LNCaP clone FGC (cell line): ENCODE measurements at regions not wholly inside any gene's neighbourhood (a gene's known extent, or its start where the extent isn't known, plus 50 kb on each side); places are given as distances from the start of the nearest gene placed in this dataset.
"Not testable (repeated sequence)": the region's sequence is repeated elsewhere in the genome, so short reads cannot be mapped to it uniquely, and the experiment has no call there.

Source experiments
- DNase-seq: peaks from one replicate; pipeline ENCODE4 v3.0.0-alpha.2; 2011; ENCODE audit warnings: low read depth
- H3K4me3 ChIP-seq: 2 replicates; pipeline ENCODE4 v1.5.1; 2011; ENCODE audit warnings: mild to moderate bottlenecking, low read depth, low read length, control low read depth
- CTCF ChIP-seq: IDR thresholded peaks from 2 replicates; pipeline ENCODE4 v1.5.1; 2012; ENCODE audit warnings: mild to moderate bottlenecking; ENCODE audit not compliant: control insufficient read depth, insufficient read depth; ENCODE audit errors: extremely low read depth

GRCh38 chr6:63014290-63014689, 197.0 kb upstream of the FKBP1C start:
- no peak for DNase-seq
- H3K4me3 ChIP-seq: no peak overlapping the region
- no peak for TF ChIP-seq CTCF

GRCh38 chr6:63022631-63023030, 188.6 kb upstream of the FKBP1C start:
- no peak for DNase-seq
- TF ChIP-seq CTCF: no peak

GRCh38 chr6:63023726-63024125, 187.5 kb upstream of the FKBP1C start:
- no peak for TF ChIP-seq CTCF
- H3K4me3 ChIP-seq: no peak overlapping the region
- no peak for DNase-seq

More at GRCh38 chr6:63022631-63023030, 188.6 kb upstream of the FKBP1C start:
- H3K4me3 ChIP-seq: no peak overlapping the region

GRCh38 chr6:63049216-63049615, 162.1 kb upstream of the FKBP1C start:
- DNase-seq: no peak
- no peak for TF ChIP-seq CTCF
- H3K4me3 ChIP-seq: no peak overlapping the region

- H3K4me3 ChIP-seq, DNase-seq: not testable (repeated sequence)
Observed at GRCh38 chr6:63053206-63053605, 158.1 kb upstream of the FKBP1C start.

- H3K4me3 ChIP-seq: no peak overlapping the region
- TF ChIP-seq CTCF: no peak
- no peak for DNase-seq
Observed at GRCh38 chr6:63058601-63059000, 152.7 kb upstream of the FKBP1C start.

GRCh38 chr6:63063631-63064271, 147.5 kb upstream of the FKBP1C start:
- TF ChIP-seq CTCF: no peak
- no peak overlapping the region for H3K4me3 ChIP-seq
- DNase-seq: no peak
